Prostate gland (tissue), 2 donors: ENCODE measurements at regions not wholly inside any gene's neighbourhood (a gene's known extent, or its start where the extent isn't known, plus 50 kb on each side); places are given as distances from the start of the nearest gene placed in this dataset.

Experiments used
- CTCF ChIP-seq, 4 experiments: fragments of 200-600 bp in 2 of 4; fragments of 450-650 bp in 2 of 4; sonication (generic) in 2 of 4; IDR thresholded peaks; 1 replicate in 3 of 4; 2 replicates in 1 of 4; pipeline ENCODE4 v1.5.1; 2016 to 2019; ENCODE audit warnings: antibody characterized with exemption in 4 of 4, mild to moderate bottlenecking in 2 of 4, moderate library complexity in 2 of 4
- POLR2A ChIP-seq: fragments of 450-650 bp; IDR thresholded peaks from one replicate; pipeline ENCODE4 v1.6.1; 2016; ENCODE audit warnings: antibody characterized with exemption, mild to moderate bottlenecking
- POLR2AphosphoS5 ChIP-seq: sonication (generic); formaldehyde crosslinking; IDR thresholded peaks from one replicate; pipeline ENCODE4 v1.6.1; 2017; ENCODE audit warnings: antibody characterized with exemption

- peak; percentile 14 for TF ChIP-seq POLR2AphosphoS5
- TF ChIP-seq CTCF (IDR thresholded peaks at IDR 0.05), result no peak
- no peak for TF ChIP-seq POLR2A
Measured at GRCh38 chr2:40668425-40668824, 216.5 kb upstream of the SLC8A1 start.
